GM10248 (cell line): ENCODE measurements at regions not wholly inside any gene's neighbourhood (a gene's known extent, or its start where the extent isn't known, plus 50 kb on each side); places are given as distances from the start of the nearest gene placed in this dataset.
"Not testable (repeated sequence)": the region's sequence is repeated elsewhere in the genome, so short reads cannot be mapped to it uniquely, and the experiment has no call there.

Source experiments
- CTCF ChIA-PET: fragments of 300-600 bp; sonication (Branson Sonifier 250); formaldehyde crosslinking; extraction: SDS; loops from one replicate; lab custom pipeline; 2021; ENCODE audit warnings: antibody characterized with exemption; lab: Yijun Ruan, JAX
- POLR2A ChIA-PET: fragments of 350-650 bp; sonication (Branson Sonifier 250); formaldehyde crosslinking; extraction: SDS; loops from one replicate; lab custom pipeline; 2020; ENCODE audit warnings: antibody characterized with exemption; lab: Yijun Ruan, JAX
- DNase-seq: peaks from one replicate; pipeline ENCODE4 v3.0.0; 2012; ENCODE audit errors: extremely low spot score
- CTCF ChIP-seq: IDR thresholded peaks from 2 replicates; pipeline ENCODE4 v1.5.1; 2012; ENCODE audit warnings: mild to moderate bottlenecking, low read depth; ENCODE audit errors: extremely low read depth, missing control alignments, control extremely low read depth

GRCh38 chr5:3325972-3326840, 269.4 kb upstream of the IRX1 start:
- TF ChIP-seq CTCF = no peak
- no peak for DNase-seq
- ChIA-PET CTCF (no interaction called here), POLR2A (no interaction called here)

GRCh38 chr5:3325201-3325971, 270.2 kb upstream of the IRX1 start:
- TF ChIP-seq CTCF = no peak
- POLR2A ChIA-PET = no interaction called here
- DNase-seq = no peak
- CTCF ChIA-PET = no interaction called here

- ChIA-PET POLR2A (no interaction called here), CTCF (no interaction called here)
- TF ChIP-seq CTCF = no peak
- DNase-seq = no peak
Measured at GRCh38 chr5:3324421-3325101, 271.1 kb upstream of the IRX1 start.

- POLR2A ChIA-PET, CTCF ChIA-PET, DNase-seq: not testable (repeated sequence)
Measured at GRCh38 chr5:3323966-3324365, 271.7 kb upstream of the IRX1 start.

- TF ChIP-seq CTCF = no peak
- no peak for DNase-seq
- CTCF ChIA-PET = no interaction called here
- POLR2A ChIA-PET = no interaction called here
Measured at GRCh38 chr5:3323144-3323543, 272.5 kb upstream of the IRX1 start.

GRCh38 chr5:3322642-3323041, 273.0 kb upstream of the IRX1 start:
- ChIA-PET POLR2A (no interaction called here), CTCF (no interaction called here)
- no peak for DNase-seq
- TF ChIP-seq CTCF = no peak
